HepG2 (cell line): ENCODE measurements at regions not wholly inside any gene's neighbourhood (a gene's known extent, or its start where the extent isn't known, plus 50 kb on each side); places are given as distances from the start of the nearest gene placed in this dataset.

Experiments
- FOXK2 ChIP-seq: fragments of 450-650 bp; IDR thresholded peaks from 2 replicates; pipeline ENCODE4 v1.6.1; 2016
- JUND ChIP-seq: sonication (generic); formaldehyde crosslinking; IDR thresholded peaks from 2 replicates; pipeline ENCODE4 v1.8.0; 2022; ENCODE audit warnings: mild to moderate bottlenecking, missing genetic modification reagents
- POLR2A ChIP-seq, 2 experiments: IDR thresholded peaks; 2 replicates each; pipeline ENCODE4 v1.6.1; 2011; ENCODE audit warnings: low read depth in 2 of 2, low read length in 2 of 2, mild to moderate bottlenecking in 1 of 2, moderate library complexity in 1 of 2; ENCODE audit not compliant: insufficient read depth in 1 of 2

DNA sequence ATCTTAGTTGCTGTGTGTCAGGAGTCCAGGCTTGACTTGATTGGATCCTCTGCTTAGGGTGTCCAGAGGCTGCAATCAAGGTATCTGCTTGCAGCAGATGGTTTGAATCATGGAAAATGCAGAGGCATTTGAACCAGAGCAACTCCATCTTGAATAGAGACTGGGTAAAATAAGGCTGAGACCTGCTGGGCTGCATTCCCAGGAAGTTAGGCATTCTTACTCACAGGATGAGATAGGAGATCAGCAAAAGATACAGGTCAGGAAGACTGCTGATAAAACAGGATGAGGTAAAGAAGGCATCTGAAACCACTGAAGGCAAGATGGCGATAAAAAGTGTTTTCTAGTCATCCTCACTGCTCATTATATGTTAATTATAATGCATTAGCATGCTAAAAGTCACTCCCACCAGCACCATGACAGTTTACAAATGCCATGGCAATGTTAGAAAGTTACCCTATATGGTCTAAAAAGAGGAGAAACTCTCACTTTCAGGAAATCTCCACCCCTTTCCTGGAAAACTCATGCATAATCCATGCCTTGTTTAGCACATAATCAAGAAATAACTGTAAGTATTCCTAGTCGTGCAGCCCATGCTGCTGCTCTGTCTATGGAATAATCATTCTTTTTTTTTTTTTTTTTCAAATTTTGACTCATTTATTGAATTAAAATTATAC is 218.3 kb upstream of the CPNE8 start:
- TF ChIP-seq JUND (CRISPR knock-in tag): no peak
- TF ChIP-seq POLR2A (IDR thresholded peaks at IDR 0.05; ENCODE audit: insufficient read depth in 1 of 2, low read depth in 2 of 2, low read length in 2 of 2): no peak
- TF ChIP-seq FOXK2: no peak
